CD1c-positive myeloid dendritic cell (primary cell): ENCODE measurements at regions not wholly inside any gene's neighbourhood (a gene's known extent, or its start where the extent isn't known, plus 50 kb on each side); places are given as distances from the start of the nearest gene placed in this dataset.

Source experiments
- DNase-seq: peaks from one replicate; pipeline ENCODE4 v3.0.0-alpha.2; 2016; ENCODE audit errors: extremely low spot score

GRCh38 chr20:57927376-57927775, 217.6 kb upstream of the PMEPA1 start:
- no peak for DNase-seq

DNA sequence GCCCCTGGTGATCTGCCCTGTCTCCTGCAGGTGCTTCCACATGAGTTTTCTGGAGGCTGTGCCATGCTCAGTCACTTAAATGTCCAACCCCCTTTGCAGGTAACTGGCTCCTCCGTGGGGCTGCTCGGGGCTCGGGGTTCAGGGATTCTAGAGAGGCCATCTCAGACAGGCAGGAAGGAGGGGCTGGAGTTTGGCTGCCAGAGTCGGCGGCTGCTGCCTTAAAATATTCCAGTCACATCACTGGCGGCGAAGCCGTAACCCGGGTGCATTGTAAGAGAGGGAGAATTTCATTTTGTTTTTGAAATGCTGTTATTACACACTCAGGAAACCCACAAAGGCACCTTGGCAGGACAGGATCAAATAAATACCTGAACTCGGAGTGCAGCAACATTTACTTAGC, 212.9 kb upstream of the PMEPA1 start:
- no peak for DNase-seq

DNA sequence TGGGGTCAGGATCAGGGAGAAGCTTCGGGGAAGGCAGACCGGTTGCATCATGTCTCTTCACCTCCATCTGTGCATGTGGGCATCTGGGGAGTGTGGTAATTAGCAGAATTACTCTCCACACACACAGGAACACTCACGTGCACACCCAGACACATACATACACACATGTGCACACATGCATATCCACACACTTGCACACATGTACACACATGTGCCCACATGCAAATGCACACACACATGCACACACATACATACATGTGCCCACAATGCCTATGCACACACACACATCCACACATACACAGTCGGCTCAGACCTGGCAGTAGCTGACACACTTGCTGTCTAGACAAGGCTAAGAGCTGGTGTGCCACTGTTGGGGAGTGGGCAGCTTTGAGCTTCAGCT, 212.3 kb upstream of the PMEPA1 start:
- DNase-seq: no peak

- no peak for DNase-seq
These were observed 211.9 kb upstream of the PMEPA1 start for GRCh38 chr20:57921676-57922075.

DNA sequence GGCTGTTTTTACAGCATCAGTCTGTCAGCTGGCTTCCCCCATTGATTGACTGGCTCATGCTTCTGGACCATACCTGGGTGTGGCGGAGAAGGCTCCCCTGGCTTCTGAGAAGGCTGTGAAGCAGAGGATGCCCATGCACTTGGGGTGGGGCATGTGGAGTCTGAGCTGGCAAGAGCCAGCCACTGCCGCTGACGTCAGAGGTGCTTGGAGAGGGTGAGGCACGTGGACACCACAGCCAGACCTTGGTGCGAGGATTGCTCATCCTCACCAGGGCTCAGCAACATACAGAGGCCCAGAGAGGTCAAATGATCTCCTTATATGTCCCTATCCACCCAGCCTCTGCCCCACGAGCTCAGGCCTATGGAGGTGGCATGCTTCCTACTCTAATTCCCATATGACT, 211.2 kb upstream of the PMEPA1 start:
- no peak for DNase-seq

GRCh38 chr20:57919049-57919448, 209.2 kb upstream of the PMEPA1 start:
- no peak for DNase-seq

DNA sequence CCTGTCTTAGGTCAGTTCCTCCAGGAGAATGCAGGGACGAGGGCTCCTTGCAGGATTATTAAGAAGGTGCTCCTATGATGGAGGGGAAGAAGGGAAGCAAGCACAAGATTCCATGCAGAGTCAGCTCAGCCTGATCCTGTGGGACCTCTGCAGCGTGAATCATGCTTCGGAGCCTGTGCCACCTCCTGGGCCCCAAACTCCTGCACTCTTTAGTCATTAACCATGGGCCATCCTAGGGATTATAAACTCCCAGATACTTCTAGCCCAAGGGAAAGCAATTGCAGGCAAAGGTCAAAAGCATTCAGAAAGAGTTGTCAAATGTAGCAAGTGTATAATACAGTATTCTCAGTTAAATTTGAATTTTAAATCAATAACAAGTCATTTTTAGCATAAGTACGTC, 208.7 kb upstream of the PMEPA1 start:
- no peak for DNase-seq

GRCh38 chr20:57914205-57914604, 204.4 kb upstream of the PMEPA1 start:
- no peak for DNase-seq

DNA sequence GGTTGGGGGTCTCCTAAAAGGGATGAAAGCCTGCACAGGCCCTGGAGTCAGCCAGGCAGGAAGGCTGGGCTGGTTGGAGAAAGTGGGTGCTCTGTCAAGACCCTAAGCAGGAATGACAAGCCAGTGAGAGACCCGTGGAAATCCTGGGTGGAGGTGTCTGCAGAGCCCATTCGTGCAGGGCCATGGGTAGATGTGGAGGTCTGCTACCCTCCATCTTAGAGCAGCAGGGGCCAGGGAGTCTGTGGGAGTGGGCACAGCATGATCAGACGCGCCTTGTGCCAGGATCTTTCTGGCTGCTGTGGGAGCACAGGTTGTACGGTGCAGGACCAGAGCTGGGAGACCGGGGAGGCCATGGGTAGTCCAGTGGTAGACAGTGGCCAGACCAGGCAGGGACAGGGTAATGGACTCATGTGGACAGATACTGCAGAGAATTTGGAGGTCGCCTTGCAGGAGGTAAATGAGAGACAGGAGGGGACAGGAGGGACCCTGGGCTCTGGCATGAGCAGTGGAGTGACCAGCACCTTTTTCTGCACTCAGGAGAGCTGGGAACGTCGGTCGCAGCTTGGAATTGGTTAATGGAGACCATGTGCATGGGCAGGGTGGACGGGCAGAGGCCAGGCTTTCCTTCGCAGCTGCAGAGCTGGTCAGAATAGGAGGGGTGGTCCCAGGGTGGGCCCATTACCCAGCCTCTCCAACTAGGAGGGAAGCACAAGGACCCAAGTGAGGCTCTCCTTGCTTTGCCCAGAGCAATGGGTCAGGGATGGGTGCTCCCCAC, 203.5 kb upstream of the PMEPA1 start:
- DNase-seq: no peak

DNA sequence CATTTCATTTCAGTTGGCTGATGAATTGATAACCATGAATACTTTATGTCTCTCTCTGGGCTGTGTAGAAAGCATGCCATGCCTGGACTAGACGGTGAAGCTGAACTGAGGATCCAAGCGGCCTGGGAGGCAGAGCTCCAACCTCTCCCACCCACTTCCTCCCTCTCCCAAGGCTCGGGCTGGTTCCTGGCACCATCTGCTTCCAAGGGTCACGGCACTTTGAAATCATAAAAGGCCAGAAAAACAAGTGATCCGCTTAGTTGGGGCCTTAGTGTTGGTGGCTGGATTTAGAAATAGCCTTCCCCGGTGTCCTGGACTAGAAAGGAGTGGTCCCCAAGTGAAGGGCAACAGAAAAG, 202.4 kb upstream of the PMEPA1 start:
- no peak for DNase-seq

GRCh38 chr20:57911512-57912226, 201.9 kb upstream of the PMEPA1 start:
- no peak for DNase-seq

DNA sequence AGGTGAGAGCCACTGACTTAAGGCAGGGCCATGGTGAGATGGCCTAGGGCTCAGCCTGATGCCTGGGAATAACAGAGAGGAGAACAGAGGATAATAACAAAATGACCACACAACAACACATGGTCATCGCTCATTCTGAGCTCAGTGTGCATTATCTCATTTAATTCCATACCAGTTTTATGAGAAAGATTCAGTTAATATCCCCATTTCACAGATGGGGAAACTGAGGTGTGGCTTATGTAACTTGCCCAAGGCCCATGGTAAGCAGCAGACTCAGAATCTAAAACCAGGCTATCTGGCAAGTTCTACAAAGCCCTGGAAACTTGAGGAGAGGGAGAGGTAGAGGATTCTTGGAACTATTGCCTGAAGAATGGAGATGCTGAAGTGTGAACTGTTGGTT, 200.9 kb upstream of the PMEPA1 start:
- no peak for DNase-seq

GRCh38 chr20:57909763-57910331, 200.0 kb upstream of the PMEPA1 start:
- DNase-seq: no peak

- DNase-seq: no peak
These were observed 199.2 kb upstream of the PMEPA1 start for GRCh38 chr20:57908704-57909630.

DNA sequence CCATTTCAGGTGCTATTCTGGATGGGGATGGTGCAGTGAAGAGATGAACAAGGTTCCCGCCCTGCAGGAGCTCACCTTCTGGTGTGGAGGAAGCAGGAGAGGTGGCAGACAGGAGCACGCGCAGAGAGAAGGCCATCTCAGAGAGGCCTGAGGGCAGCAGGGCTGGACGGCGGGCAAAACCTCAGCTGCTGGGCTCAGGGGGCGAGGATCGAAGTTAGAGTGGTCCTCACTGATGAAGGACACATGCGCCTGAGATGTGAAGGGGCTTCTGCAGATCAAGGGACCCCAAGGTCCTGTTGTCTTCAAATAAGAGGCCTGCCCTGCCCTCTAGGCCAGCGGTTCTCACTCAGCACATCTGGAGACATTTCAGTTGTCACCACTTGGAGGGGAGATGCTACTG, 198.4 kb upstream of the PMEPA1 start:
- DNase-seq: no peak

GRCh38 chr20:57907131-57908000, 197.6 kb upstream of the PMEPA1 start:
- no peak for DNase-seq

DNA sequence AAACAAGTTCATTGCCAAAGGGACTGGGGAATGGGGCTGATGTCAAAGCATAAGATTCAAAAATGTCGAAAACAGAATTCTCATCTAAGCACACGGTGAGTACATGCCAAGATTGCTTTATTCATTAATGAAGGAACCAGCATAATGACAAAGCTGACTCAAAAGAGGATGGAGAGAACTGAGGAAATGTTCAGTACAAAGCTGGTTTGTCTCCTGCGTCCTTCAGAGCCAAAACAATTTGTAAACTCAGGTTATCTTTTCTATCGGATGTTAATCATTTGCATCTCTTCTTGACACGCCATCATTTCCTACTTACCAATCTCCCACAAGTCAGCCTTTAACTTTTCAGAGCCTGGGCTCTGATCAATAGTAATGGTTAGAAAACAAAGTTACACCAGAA, 195.6 kb upstream of the PMEPA1 start:
- DNase-seq: no peak

DNA sequence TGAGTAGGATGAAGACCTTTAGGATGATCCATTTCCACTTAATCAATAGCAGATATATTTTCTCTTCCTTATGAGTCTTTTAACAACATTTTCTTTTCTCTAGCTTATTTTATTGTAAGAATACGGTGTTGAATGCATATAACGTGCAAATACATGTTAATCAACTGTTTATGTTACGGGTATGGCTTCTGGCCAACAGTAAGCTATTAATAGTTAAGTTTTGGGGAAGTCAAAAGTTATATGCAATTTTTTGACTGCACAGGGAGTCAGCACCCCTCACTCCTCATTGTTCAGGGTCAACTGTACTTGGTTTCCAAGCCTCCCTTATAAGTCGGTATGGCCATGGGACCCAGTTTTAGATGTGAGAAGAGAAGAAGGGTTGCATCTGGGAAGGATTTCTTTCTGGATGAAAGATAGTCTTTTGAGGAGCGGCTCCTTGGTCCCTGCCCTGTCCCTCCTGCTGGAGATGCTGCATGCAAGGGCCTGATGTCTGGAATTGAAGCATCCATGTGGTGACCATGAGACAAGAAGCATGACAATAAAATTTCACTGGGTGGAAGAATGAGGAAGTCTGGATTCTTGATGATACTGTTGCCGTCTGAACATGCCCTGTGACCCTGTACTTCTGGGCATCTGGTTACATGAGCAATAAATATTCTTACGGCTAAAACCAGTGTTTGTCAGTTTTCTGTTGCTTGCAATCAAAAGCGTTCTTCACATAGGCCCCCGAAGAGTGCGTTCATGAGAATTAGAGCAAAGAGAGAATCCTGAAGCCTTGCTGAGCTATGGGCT, 194.7 kb upstream of the PMEPA1 start:
- DNase-seq: no peak

DNA sequence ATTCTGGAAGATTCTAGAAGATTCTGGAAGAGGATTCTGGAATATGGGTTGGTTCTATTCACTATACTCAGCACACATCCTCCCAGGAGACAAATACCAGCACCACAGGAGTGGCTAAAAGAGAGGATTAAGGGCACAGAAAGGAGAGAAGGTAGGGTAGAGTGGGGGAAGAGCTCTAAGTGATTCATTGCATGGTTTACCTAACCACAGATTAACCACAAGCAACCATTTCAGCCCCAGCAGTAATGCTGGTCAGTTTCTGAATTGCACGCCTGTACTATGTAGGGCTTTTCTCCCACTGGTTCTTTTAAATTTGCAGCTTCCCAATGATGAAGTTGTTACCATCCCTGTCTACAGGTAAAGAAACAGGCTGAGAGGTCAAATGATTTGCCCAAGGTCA, 192.7 kb upstream of the PMEPA1 start:
- DNase-seq: no peak

DNA sequence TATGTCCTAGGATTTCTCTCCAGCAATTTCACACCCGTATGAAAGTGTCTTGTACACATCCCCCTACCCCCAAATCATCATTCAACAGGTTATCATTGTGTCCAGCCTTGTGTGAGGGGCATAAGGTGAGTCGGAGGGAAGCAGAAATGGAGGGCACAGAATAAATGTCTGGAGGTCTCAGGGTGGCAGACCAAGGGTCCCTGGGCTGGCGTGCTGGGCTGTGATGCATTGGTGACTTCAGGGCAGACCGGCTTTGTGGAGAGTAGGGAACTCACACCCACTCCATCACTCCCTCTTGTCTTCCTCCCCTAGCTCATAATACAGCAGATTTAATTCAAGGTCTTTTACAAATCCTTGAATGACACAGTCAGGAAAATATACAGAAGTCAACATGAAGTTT, 191.7 kb upstream of the PMEPA1 start:
- no peak for DNase-seq
